ENCODE measurements at regions not wholly inside any gene's neighbourhood (a gene's known extent, or its start where the extent isn't known, plus 50 kb on each side); places are given as distances from the start of the nearest gene placed in this dataset.

DNA sequence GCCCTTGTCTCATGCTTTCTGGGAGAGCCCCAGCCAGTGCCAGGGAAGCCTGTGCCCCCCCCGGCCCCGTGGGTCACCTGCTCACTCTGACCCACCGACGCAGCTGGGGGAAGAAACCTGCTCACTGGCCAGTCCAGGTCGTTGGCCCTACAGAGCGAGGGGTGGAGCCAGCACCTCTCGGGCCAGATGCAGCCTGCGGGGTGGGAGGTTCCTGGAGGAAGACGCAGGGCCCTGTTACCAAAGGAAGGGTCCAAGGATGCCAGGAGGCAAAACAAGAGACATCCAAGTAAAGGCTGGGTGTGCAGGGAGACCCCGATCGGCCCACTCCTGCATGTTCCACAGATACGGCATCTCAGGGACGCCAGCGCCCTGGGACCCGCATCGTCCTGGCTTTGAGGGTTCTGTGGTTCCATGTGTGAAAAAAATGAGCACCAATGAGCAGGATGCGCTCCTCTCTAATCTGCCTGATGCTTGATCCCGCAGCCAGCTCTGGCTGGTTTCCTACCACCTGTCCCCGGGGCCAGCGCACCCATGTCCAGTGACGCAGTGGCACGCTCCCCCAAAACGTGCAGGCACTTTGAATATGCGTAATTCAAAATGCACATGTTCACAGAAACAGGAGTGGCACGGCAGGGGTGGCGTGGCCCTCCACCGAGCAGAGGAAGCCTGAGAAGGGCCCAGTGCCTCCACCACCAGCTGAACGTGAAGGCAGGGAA, 66.0 kb upstream of the GALNT9 start:
- peaks cover 17% of the 10 kb centered on the region for H3K4me1 Mint-ChIP-seq (ENCODE audit: low read depth, unreplicated experiment)
- Histone ChIP-seq H3K36me3 (ENCODE audit: control insufficient read depth, insufficient read depth, low read length) (no peaks in the 10 kb centered on the region), H3K4me3 (ENCODE audit: low read depth, low read length) (no peak overlapping the region), H3K4me1 (peaks cover 11% of the 10 kb centered on the region), H3K27me3 (replicated peaks; ENCODE audit: control insufficient read depth, insufficient read depth, low read length) (no peaks in the 10 kb centered on the region), H3K9me3 (no peaks in the 10 kb centered on the region)
- no TSS peak for BruUV-seq (replicated peaks)
- peaks cover 3% of the 10 kb centered on the region for H3K27me3 Mint-ChIP-seq (ENCODE audit: insufficient read depth, unreplicated experiment)
- peak in 1 of 2 experiments; percentile 19 for DNase-seq
- no peak overlapping the region for H3K4me3 Mint-ChIP-seq (ENCODE audit: unreplicated experiment)
- H3K36me3 Mint-ChIP-seq (ENCODE audit: insufficient read depth, unreplicated experiment): no peaks in the 10 kb centered on the region
- no peak for TF ChIP-seq CTCF (IDR thresholded peaks at IDR 0.05; ENCODE audit: insufficient read depth in 1 of 2, low read depth in 1 of 2, low read length in 1 of 2, severe bottlenecking in 1 of 2, unreplicated experiment in 1 of 2)
- ChIA-PET CTCF (no interaction called here), POLR2A (no interaction called here)
- intact Hi-C loops (cut with micrococcal nuclease; ENCODE audit: unreplicated experiment): no loop called here
- H3K9me3 Mint-ChIP-seq (ENCODE audit: unreplicated experiment): no peaks in the 10 kb centered on the region
- no peak overlapping the region for H3K27ac Mint-ChIP-seq (ENCODE audit: unreplicated experiment)

- no peak overlapping the region for H3K4me3 Mint-ChIP-seq (ENCODE audit: unreplicated experiment)
- Histone ChIP-seq H3K9me3 (no peaks in the 10 kb centered on the region), H3K4me1 (peaks cover 11% of the 10 kb centered on the region), H3K4me3 (ENCODE audit: low read depth, low read length) (no peak overlapping the region), H3K36me3 (ENCODE audit: control insufficient read depth, insufficient read depth, low read length) (no peaks in the 10 kb centered on the region), H3K27me3 (replicated peaks; ENCODE audit: control insufficient read depth, insufficient read depth, low read length) (no peaks in the 10 kb centered on the region)
- no TSS peak for BruUV-seq (replicated peaks)
- intact Hi-C loops (cut with micrococcal nuclease; ENCODE audit: unreplicated experiment): no loop called here
- TF ChIP-seq CTCF (IDR thresholded peaks at IDR 0.05; ENCODE audit: insufficient read depth in 1 of 2, low read depth in 1 of 2, low read length in 1 of 2, severe bottlenecking in 1 of 2, unreplicated experiment in 1 of 2): no peak
- no peak overlapping the region for H3K27ac Mint-ChIP-seq (ENCODE audit: unreplicated experiment)
- H3K4me1 Mint-ChIP-seq (ENCODE audit: low read depth, unreplicated experiment): peaks cover 17% of the 10 kb centered on the region
- H3K9me3 Mint-ChIP-seq (ENCODE audit: unreplicated experiment): no peaks in the 10 kb centered on the region
- peaks cover 5% of the 10 kb centered on the region for H3K27me3 Mint-ChIP-seq (ENCODE audit: insufficient read depth, unreplicated experiment)
- H3K36me3 Mint-ChIP-seq (ENCODE audit: insufficient read depth, unreplicated experiment): no peaks in the 10 kb centered on the region
- CTCF ChIA-PET: no interaction called here
- peak in 1 of 2 experiments; percentile 26 for DNase-seq
- POLR2A ChIA-PET: no interaction called here
These were observed 64.9 kb upstream of the GALNT9 start for GRCh38 chr12:132393991-132394949.

DNA sequence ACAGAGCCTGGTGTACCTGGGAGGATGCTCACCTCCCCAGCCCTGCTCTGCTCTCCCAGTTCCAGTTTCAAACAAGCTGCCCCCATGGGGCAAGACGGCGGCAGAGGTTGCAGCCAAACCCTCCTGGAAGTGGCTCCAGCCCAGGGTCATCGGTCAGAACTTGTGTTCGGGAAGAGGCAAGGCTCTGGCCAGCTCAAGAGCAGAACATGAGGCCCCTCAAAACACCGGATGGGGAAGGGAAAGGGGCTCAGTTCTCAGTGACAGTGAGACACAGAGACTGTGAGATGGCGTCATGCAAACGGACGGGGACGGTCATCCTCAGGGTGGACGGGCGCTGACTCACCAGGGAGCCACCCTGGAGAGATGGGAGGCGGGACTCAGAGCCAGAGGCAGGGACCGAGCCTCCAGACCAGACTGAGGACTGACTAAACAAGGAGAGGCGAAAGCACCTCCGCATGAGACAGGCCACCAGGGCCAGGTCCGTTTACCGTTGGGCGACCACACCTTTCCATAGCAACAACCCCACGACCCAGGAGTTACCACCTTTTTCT, 63.9 kb upstream of the GALNT9 start:
- no peak overlapping the region for H3K27ac Mint-ChIP-seq (ENCODE audit: unreplicated experiment)
- CTCF ChIA-PET: no interaction called here

More for the DNA sequence above, 63.9 kb upstream of the GALNT9 start:
- Histone ChIP-seq H3K4me3 (ENCODE audit: low read depth, low read length) (no peak overlapping the region), H3K27me3 (replicated peaks; ENCODE audit: control insufficient read depth, insufficient read depth, low read length) (peaks cover 2% of the 10 kb centered on the region), H3K36me3 (ENCODE audit: control insufficient read depth, insufficient read depth, low read length) (no peaks in the 10 kb centered on the region), H3K9me3 (no peaks in the 10 kb centered on the region), H3K4me1 (peaks cover 11% of the 10 kb centered on the region)
- Mint-ChIP-seq H3K27me3 (ENCODE audit: insufficient read depth, unreplicated experiment) (peaks cover 10% of the 10 kb centered on the region), H3K4me1 (ENCODE audit: low read depth, unreplicated experiment) (peaks cover 15% of the 10 kb centered on the region), H3K36me3 (ENCODE audit: insufficient read depth, unreplicated experiment) (no peaks in the 10 kb centered on the region), H3K4me3 (ENCODE audit: unreplicated experiment) (no peak overlapping the region), H3K9me3 (ENCODE audit: unreplicated experiment) (no peaks in the 10 kb centered on the region)
- no peak for TF ChIP-seq CTCF (IDR thresholded peaks at IDR 0.05; ENCODE audit: insufficient read depth in 1 of 2, low read depth in 1 of 2, low read length in 1 of 2, severe bottlenecking in 1 of 2, unreplicated experiment in 1 of 2)
- intact Hi-C loops (cut with micrococcal nuclease; ENCODE audit: unreplicated experiment): no loop called here
- peak in 1 of 2 experiments; percentile 28 for DNase-seq
- BruUV-seq (replicated peaks): no TSS peak
- POLR2A ChIA-PET: no interaction called here

All from Caco-2 (cell line).